Testis (tissue), 2 donors: ENCODE measurements at regions not wholly inside any gene's neighbourhood (a gene's known extent, or its start where the extent isn't known, plus 50 kb on each side); places are given as distances from the start of the nearest gene placed in this dataset.

Experiments used
- DNase-seq: peaks from one replicate; pipeline ENCODE4 v3.0.0-alpha.2; 2019
- H3K27ac ChIP-seq, 2 donors: fragments of 200-600 bp; sonication (generic); one replicate each; pipeline ENCODE4 v1.5.1; 2019
- H3K27me3 ChIP-seq: fragments of 200-600 bp; sonication (generic); one replicate; pipeline ENCODE4 v1.5.1; 2019
- H3K36me3 ChIP-seq: fragments of 200-600 bp; sonication (generic); one replicate; pipeline ENCODE4 v1.5.1; 2017; ENCODE audit warnings: low read depth; ENCODE audit errors: missing control alignments
- H3K4me1 ChIP-seq: fragments of 200-600 bp; sonication (generic); one replicate; pipeline ENCODE4 v1.5.1; 2019
- H3K4me3 ChIP-seq, 2 donors: fragments of 200-600 bp; sonication (generic); one replicate each; pipeline ENCODE4 v1.5.1; 2017 to 2019
- H3K9me3 ChIP-seq: fragments of 200-600 bp; sonication (generic); one replicate; pipeline ENCODE4 v1.5.1; 2017
- POLR2A ChIP-seq: fragments of 450-650 bp; IDR thresholded peaks from one replicate; pipeline ENCODE4 v1.6.1; 2017; ENCODE audit warnings: antibody characterized with exemption, mild to moderate bottlenecking, moderate library complexity
- WGBS, 2 donors: methylation state at CpG; one replicate each; pipeline ENCODE4 v1.1.5; 2018; 5-methylcytosine and 5-hydroxymethylcytosine counted together
- intact Hi-C: fragments of 100-400 bp; cut with DNase I; formaldehyde crosslinking; loops from one replicate; pipeline ENCODE4 v1.15.1; 2023; ENCODE audit warnings: low total_unique reads
- TF ChIP-seq, protein P1 (sequence below), 3 experiments: fragments of 450-650 bp in 2 of 3; fragments of 200-600 bp in 1 of 3; sonication (generic) in 1 of 3; IDR thresholded peaks; one replicate each; pipeline ENCODE4 v1.5.1; 2016 to 2019; ENCODE audit warnings: antibody characterized with exemption in 3 of 3, mild to moderate bottlenecking in 2 of 3, moderate library complexity in 1 of 3

DNA sequence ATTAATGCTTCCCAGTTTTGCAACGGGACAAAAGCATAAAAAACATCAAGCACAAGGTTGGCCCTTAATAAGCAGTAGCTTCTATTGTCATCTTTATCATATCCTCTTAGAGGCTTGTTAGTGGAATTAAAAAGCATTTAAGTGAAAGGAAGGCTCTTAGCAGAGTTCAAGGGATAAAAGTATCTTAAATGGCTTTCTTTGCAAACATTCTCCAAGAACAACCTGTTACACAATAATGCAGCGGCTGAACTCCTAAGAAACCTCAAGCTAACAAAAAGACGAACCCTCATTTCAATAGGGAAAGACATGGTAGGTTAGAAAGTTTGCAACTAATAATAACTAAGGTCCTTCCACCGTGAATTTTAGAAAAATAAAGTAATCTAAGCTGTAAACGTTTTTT lies 82.1 kb downstream of the MPP7 start:
- Histone ChIP-seq H3K27me3 (no peaks in the 10 kb centered on the region), H3K4me1 (no peaks in the 10 kb centered on the region), H3K4me3 (no peak overlapping the region), H3K36me3 (no peaks in the 10 kb centered on the region), H3K27ac (no peak overlapping the region), H3K9me3 (no peaks in the 10 kb centered on the region)
- intact Hi-C loops: no loop called here
- WGBS, 2 donors: 63 to 64% methylated on average over 5 of the region's 5 CpGs
- DNase-seq: no peak
- no peak for TF ChIP-seq POLR2A
- TF ChIP-seq, protein P1, sequence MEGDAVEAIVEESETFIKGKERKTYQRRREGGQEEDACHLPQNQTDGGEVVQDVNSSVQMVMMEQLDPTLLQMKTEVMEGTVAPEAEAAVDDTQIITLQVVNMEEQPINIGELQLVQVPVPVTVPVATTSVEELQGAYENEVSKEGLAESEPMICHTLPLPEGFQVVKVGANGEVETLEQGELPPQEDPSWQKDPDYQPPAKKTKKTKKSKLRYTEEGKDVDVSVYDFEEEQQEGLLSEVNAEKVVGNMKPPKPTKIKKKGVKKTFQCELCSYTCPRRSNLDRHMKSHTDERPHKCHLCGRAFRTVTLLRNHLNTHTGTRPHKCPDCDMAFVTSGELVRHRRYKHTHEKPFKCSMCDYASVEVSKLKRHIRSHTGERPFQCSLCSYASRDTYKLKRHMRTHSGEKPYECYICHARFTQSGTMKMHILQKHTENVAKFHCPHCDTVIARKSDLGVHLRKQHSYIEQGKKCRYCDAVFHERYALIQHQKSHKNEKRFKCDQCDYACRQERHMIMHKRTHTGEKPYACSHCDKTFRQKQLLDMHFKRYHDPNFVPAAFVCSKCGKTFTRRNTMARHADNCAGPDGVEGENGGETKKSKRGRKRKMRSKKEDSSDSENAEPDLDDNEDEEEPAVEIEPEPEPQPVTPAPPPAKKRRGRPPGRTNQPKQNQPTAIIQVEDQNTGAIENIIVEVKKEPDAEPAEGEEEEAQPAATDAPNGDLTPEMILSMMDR (IDR thresholded peaks at IDR 0.05): no peak

DNA sequence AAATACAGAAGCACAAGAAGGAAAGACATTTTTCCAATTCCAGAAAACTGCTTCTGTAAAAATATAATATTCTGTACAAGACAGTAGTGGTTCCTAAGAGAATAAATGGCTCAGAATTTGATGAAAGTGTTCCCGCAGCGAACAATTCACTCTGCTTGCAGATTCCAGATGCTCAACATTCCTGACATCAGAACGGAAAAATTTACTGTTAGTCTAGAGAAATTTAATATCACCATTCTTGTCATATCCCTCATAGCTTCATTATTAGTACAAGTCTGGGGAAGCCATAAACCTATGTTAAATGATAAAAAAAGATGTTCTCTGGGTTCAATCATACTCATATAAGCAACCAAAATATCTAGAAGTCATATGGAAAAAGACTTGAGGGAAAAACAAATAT lies 83.6 kb downstream of the MPP7 start:
- TF ChIP-seq, protein P1 (IDR thresholded peaks at IDR 0.05): no peak
- no peak for TF ChIP-seq POLR2A
- no peaks in the 10 kb centered on the region for H3K9me3 ChIP-seq
- no peak for DNase-seq
- no peaks in the 10 kb centered on the region for H3K36me3 ChIP-seq
- H3K27me3 ChIP-seq: no peaks in the 10 kb centered on the region
- no peak overlapping the region for H3K4me3 ChIP-seq
- H3K27ac ChIP-seq: no peak overlapping the region
- H3K4me1 ChIP-seq: no peaks in the 10 kb centered on the region
- 60 to 61% methylated on average over 3 of the region's 3 CpGs for WGBS, 2 donors
- intact Hi-C loops: no loop called here

DNA sequence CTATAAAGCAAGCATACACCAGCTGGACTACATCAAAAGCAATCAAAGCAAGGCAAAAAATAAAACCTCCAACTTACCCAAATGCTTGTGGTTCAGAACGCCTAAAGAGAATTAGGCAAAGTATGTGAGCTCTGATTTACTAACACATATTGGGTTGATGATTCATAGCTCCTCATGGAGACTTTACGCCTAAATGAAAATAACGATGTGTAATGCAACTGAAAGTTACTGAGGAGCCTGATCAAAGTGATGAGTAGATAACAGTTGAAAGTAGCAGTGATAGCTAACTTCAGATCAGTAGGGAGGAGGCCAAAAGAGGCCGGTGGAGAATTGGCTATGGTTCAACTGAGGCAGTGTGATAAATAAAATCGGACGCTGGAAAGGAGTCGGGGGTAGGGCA lies 85.0 kb downstream of the MPP7 start:
- WGBS, 2 donors: 51 to 64% methylated on average over 7 of the region's 7 CpGs
- intact Hi-C loops: no loop called here
- H3K9me3 ChIP-seq: no peaks in the 10 kb centered on the region
- H3K27ac ChIP-seq: no peak overlapping the region
- no peak overlapping the region for H3K4me3 ChIP-seq
- DNase-seq: no peak
- no peaks in the 10 kb centered on the region for H3K36me3 ChIP-seq
- no peaks in the 10 kb centered on the region for H3K27me3 ChIP-seq
- H3K4me1 ChIP-seq: no peaks in the 10 kb centered on the region
- TF ChIP-seq POLR2A: no peak
- TF ChIP-seq, protein P1 (IDR thresholded peaks at IDR 0.05): no peak

DNA sequence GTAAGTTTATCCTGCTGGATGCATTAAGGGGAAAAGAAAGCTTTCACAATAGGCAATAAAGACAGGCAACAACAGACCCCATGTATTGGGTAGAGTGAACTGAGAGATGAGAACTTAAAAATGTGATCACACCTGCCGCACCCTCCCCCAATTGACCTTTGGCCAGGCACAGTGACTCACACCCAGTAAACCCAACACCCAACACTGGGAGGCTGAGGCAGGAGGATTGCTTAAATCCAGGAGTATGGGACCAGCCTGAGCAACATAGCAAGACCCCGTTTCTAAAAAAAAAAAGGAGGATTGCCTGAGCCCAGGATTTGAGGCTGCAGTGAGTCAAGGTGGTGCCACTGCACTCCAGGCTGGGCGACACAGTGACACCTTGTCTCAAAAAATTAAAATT lies 86.9 kb downstream of the MPP7 start:
- intact Hi-C loops: no loop called here
- H3K4me1 ChIP-seq: no peaks in the 10 kb centered on the region

DNA sequence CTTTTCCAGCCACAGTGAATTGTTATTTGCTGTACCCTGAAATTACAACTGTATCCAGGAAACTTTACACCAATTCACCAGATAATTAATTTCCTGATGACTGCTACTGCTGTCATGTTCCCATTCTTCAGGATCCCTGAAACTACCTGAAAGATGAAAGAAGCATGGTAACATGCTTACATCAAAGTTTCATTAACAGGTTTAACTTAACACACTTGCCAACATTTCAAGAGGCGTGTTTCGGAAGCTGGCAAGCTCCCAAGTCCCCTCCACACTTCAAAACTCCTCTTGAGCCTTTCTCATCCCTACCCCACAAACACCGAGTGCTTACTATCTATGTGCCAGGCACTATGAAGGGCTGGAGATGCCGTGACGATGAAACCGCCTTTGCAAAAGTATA lies 88.6 kb downstream of the MPP7 start:
- Histone ChIP-seq H3K27ac (no peak overlapping the region), H3K36me3 (no peaks in the 10 kb centered on the region), H3K4me1 (no peaks in the 10 kb centered on the region), H3K4me3 (no peak overlapping the region), H3K27me3 (no peaks in the 10 kb centered on the region), H3K9me3 (no peaks in the 10 kb centered on the region)
- intact Hi-C loops: no loop called here
- TF ChIP-seq, protein P1 (IDR thresholded peaks at IDR 0.05): no peak
- no peak for TF ChIP-seq POLR2A
- DNase-seq: no peak
- WGBS, 2 donors: 81 to 90% methylated on average over 6 of the region's 6 CpGs

More for the DNA sequence above, 86.9 kb downstream of the MPP7 start:
- 51 to 63% methylated on average over 3 of the region's 3 CpGs for WGBS, 2 donors
- no peaks in the 10 kb centered on the region for H3K36me3 ChIP-seq
- no peaks in the 10 kb centered on the region for H3K9me3 ChIP-seq
- TF ChIP-seq POLR2A: no peak
- TF ChIP-seq, protein P1 (IDR thresholded peaks at IDR 0.05): no peak
- H3K27ac ChIP-seq: no peak overlapping the region
- H3K27me3 ChIP-seq: no peaks in the 10 kb centered on the region
- DNase-seq: no peak
- no peak overlapping the region for H3K4me3 ChIP-seq
